PC-9 (cell line): ENCODE measurements at regions not wholly inside any gene's neighbourhood (a gene's known extent, or its start where the extent isn't known, plus 50 kb on each side); places are given as distances from the start of the nearest gene placed in this dataset.

Source experiments
- EZH2 ChIP-seq: fragments of 200-600 bp; sonication (generic); IDR thresholded peaks from 2 replicates; pipeline ENCODE4 v1.8.0; 2017; ENCODE audit warnings: antibody characterized with exemption, low read depth
- TF ChIP-seq, protein P1 (sequence below): fragments of 200-600 bp; sonication (generic); conservative IDR thresholded peaks from 2 replicates; pipeline ENCODE4 v1.6.1; 2017; ENCODE audit warnings: mixed run types, antibody characterized with exemption, mild to moderate bottlenecking, moderate library complexity

DNA sequence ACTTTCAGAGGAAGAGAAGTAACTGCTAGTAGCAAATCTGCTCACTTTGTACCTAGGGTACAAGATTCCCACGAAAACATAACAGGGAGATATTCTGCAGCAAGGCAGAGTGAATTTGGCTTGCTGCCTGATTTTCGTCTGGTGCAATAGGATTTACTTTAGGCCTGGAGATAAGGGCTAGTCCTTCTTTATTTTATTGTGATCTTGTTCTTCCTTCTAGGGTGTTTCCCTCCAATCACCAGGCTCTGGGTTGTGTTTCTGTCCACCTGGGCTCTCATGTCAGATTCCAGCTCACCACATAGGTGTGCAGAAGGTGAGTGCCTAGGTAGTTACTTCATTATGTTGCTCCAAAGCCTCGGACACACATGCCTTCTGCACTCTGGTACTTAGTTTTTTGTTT is 211.8 kb upstream of the RGMA start:
- TF ChIP-seq, protein P1, sequence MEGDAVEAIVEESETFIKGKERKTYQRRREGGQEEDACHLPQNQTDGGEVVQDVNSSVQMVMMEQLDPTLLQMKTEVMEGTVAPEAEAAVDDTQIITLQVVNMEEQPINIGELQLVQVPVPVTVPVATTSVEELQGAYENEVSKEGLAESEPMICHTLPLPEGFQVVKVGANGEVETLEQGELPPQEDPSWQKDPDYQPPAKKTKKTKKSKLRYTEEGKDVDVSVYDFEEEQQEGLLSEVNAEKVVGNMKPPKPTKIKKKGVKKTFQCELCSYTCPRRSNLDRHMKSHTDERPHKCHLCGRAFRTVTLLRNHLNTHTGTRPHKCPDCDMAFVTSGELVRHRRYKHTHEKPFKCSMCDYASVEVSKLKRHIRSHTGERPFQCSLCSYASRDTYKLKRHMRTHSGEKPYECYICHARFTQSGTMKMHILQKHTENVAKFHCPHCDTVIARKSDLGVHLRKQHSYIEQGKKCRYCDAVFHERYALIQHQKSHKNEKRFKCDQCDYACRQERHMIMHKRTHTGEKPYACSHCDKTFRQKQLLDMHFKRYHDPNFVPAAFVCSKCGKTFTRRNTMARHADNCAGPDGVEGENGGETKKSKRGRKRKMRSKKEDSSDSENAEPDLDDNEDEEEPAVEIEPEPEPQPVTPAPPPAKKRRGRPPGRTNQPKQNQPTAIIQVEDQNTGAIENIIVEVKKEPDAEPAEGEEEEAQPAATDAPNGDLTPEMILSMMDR, result no peak
- TF ChIP-seq EZH2, result no peak
